GM12878 (cell line): ENCODE measurements at regions not wholly inside any gene's neighbourhood (a gene's known extent, or its start where the extent isn't known, plus 50 kb on each side); places are given as distances from the start of the nearest gene placed in this dataset.

Experiments used
- ATAC-seq: fragments of 200-7000 bp; cut with Tn5 transposase; 3 replicates; pipeline ENCODE4 v1.9.1; 2020; ENCODE audit warnings: mild to moderate bottlenecking, moderate library complexity
- BruUV-seq: library from RNA; stranded (reverse); fragments of 400-500 nt; replicated peaks from 2 replicates; lab custom pipeline; 2021; lab: Mats Ljungman, UMichigan
- CTCF ChIA-PET: fragments of 300-600 bp; sonication (Branson Sonifier 250); formaldehyde crosslinking; extraction: SDS; loops from one replicate; lab custom pipeline; 2021; ENCODE audit warnings: inconsistent platforms; lab: Yijun Ruan, JAX
- POLR2A ChIA-PET: fragments of 350-600 bp; formaldehyde crosslinking; extraction: SDS; loops from one replicate; lab custom pipeline; 2021; ENCODE audit warnings: inconsistent platforms; lab: Charles Lee
- RAD21 ChIA-PET: fragments of 300-600 bp; sonication (Branson Sonifier 250); formaldehyde crosslinking; loops from one replicate; lab custom pipeline; 2023; ENCODE audit warnings: antibody characterized with exemption; ENCODE audit not compliant: unreplicated experiment; lab: Charles Lee
- SMC1A ChIA-PET: fragments of 300-600 bp; sonication (Branson Sonifier 250); formaldehyde crosslinking; loops from one replicate; lab custom pipeline; 2023; ENCODE audit not compliant: unreplicated experiment, uncharacterized antibody; lab: Charles Lee
- DNase-seq: peaks from one replicate; pipeline ENCODE4 v3.0.0-alpha.2; 2011; ENCODE audit warnings: low read depth, low spot score
- FAIRE-seq: peaks from 3 replicates; lab custom pipeline; 2011; peaks lifted over from hg19 to GRCh38; lab: Jason Lieb, UNC
- H2AFZ ChIP-seq: 2 replicates; pipeline ENCODE4 v1.6.0; 2011; ENCODE audit warnings: low read depth, low read length, control low read depth; ENCODE audit not compliant: control insufficient read depth
- H3K27ac ChIP-seq: 2 replicates; pipeline ENCODE4 v1.5.1; 2011; ENCODE audit warnings: control low read depth; ENCODE audit not compliant: control insufficient read depth, insufficient read depth
- H3K27me3 ChIP-seq, 2 experiments: replicated peaks in 1 of 2; 2 replicates each; pipeline versions ENCODE4 v1.6.0 to v1.6.1; 2011; ENCODE audit warnings: low read length in 1 of 2; ENCODE audit not compliant: control insufficient read depth in 2 of 2, insufficient read depth in 2 of 2
- H3K36me3 ChIP-seq, 2 experiments: 2 replicates each; pipeline ENCODE4 v1.5.1; 2011; ENCODE audit warnings: low read length in 1 of 2; ENCODE audit not compliant: control insufficient read depth in 2 of 2, insufficient read depth in 2 of 2
- H3K4me1 ChIP-seq: 2 replicates; pipeline ENCODE4 v1.6.1; 2011; ENCODE audit warnings: mild to moderate bottlenecking, low read length, moderate library complexity, mixed read lengths; ENCODE audit not compliant: control insufficient read depth, insufficient read depth
- H3K4me2 ChIP-seq: 2 replicates; pipeline ENCODE4 v1.6.0; 2011; ENCODE audit warnings: control low read depth; ENCODE audit not compliant: control insufficient read depth, insufficient read depth
- H3K4me3 ChIP-seq: fragments of 200-600 bp; sonication (generic); 2 replicates; pipeline ENCODE4 v1.5.1; 2016
- H3K79me2 ChIP-seq: 2 replicates; pipeline ENCODE4 v1.6.0; 2011; ENCODE audit warnings: low read length; ENCODE audit not compliant: control insufficient read depth, insufficient read depth
- H3K9ac ChIP-seq: 2 replicates; pipeline ENCODE4 v1.8.0; 2011; ENCODE audit warnings: low read length, control low read depth, mixed read lengths; ENCODE audit not compliant: control insufficient read depth, insufficient read depth
- H3K9me3 ChIP-seq: replicated peaks from 3 replicates; pipeline ENCODE4 v1.5.1; 2011; ENCODE audit warnings: mild to moderate bottlenecking, low read length; ENCODE audit not compliant: control insufficient read depth, insufficient read depth
- H4K20me1 ChIP-seq: 2 replicates; pipeline ENCODE4 v1.6.0; 2011; ENCODE audit not compliant: control insufficient read depth, insufficient read depth
- ASH2L ChIP-seq: fragments of 300-600, 200-600 bp; sonication (generic); IDR thresholded peaks from 2 replicates; pipeline ENCODE4 v1.6.1; 2017; ENCODE audit warnings: low read depth, mild to moderate bottlenecking, borderline replicate concordance
- ATF2 ChIP-seq: IDR thresholded peaks from 2 replicates; pipeline ENCODE4 v1.6.1; 2012; ENCODE audit warnings: low read length, inconsistent platforms
- CBX5 ChIP-seq: sonication (generic); IDR thresholded peaks from 2 replicates; pipeline ENCODE4 v1.6.1; 2016; ENCODE audit warnings: low read depth, moderate library complexity, mild to moderate bottlenecking, inconsistent platforms
- E2F8 ChIP-seq: fragments of 450-650 bp; IDR thresholded peaks from 2 replicates; pipeline ENCODE4 v1.6.1; 2018; ENCODE audit warnings: mild to moderate bottlenecking, low read depth, moderate library complexity; ENCODE audit not compliant: partially characterized antibody
- GABPA ChIP-seq: IDR thresholded peaks from 2 replicates; pipeline ENCODE4 v1.6.1; 2014; ENCODE audit warnings: antibody characterized with exemption, low read depth, mild to moderate bottlenecking, inconsistent platforms
- HCFC1 ChIP-seq: fragments of 150-350 bp; IDR thresholded peaks from 2 replicates; pipeline ENCODE4 v1.6.1; 2014; ENCODE audit warnings: low read length
- HDGF ChIP-seq: fragments of 450-650 bp; IDR thresholded peaks from 2 replicates; pipeline ENCODE4 v1.6.1; 2016; ENCODE audit warnings: antibody characterized with exemption
- KAT2A ChIP-seq: conservative IDR thresholded peaks from 2 replicates; pipeline ENCODE4 v1.6.1; 2011; ENCODE audit warnings: low read depth, low read length; ENCODE audit not compliant: control insufficient read depth
- NR2F1 ChIP-seq: fragments of 450-650 bp; conservative IDR thresholded peaks from 2 replicates; pipeline ENCODE4 v1.6.1; 2017; ENCODE audit warnings: mild to moderate bottlenecking
- PBX3 ChIP-seq: IDR thresholded peaks from 2 replicates; pipeline ENCODE4 v1.6.1; 2011; ENCODE audit warnings: mild to moderate bottlenecking, low read depth, low read length, moderate library complexity; ENCODE audit not compliant: insufficient replicate concordance
- POLR2AphosphoS5 ChIP-seq: IDR thresholded peaks from 2 replicates; pipeline ENCODE4 v1.6.1; 2011; ENCODE audit warnings: mild to moderate bottlenecking, low read length, inconsistent platforms
- RAD51 ChIP-seq: fragments of 450-650 bp; IDR thresholded peaks from 2 replicates; pipeline ENCODE4 v1.6.1; 2016; ENCODE audit warnings: moderate library complexity, mild to moderate bottlenecking, inconsistent platforms
- TARDBP ChIP-seq: IDR thresholded peaks from 2 replicates; pipeline ENCODE4 v1.6.1; 2016; ENCODE audit warnings: borderline replicate concordance
- USF1 ChIP-seq: IDR thresholded peaks from 2 replicates; pipeline ENCODE4 v1.6.1; 2011; ENCODE audit warnings: borderline replicate concordance, low read depth, mild to moderate bottlenecking, moderate library complexity, mixed read lengths, low read length; ENCODE audit not compliant: insufficient read depth; ENCODE audit errors: extremely low read length
- ZNF592 ChIP-seq: fragments of 450-650 bp; IDR thresholded peaks from 2 replicates; pipeline ENCODE4 v1.6.1; 2017; ENCODE audit warnings: mild to moderate bottlenecking, moderate library complexity
- WGBS: methylation state at CpG from one replicate; pipeline ENCODE4 v1.1.6; 2016; ENCODE audit warnings: low lambda C conversion rate; ENCODE audit not compliant: insufficient replicate concordance, insufficient coverage; ENCODE audit errors: missing lambda C conversion rate; 5-methylcytosine and 5-hydroxymethylcytosine counted together
- in situ Hi-C: fragments of 300-500 bp; cut with MboI; formaldehyde crosslinking; loops from 9 replicates; pipeline ENCODE4 v1.14.3; 2018; ENCODE audit warnings: mixed read lengths
- intact Hi-C: fragments of 100-400 bp; cut with micrococcal nuclease; formaldehyde crosslinking; loops from one replicate; pipeline ENCODE4 v1.14.2; 2022; ENCODE audit not compliant: unreplicated experiment

- DNase-seq, result no peak
- intact Hi-C loops, result no loop called here
- ChIA-PET POLR2A (no interaction called here), SMC1A (interaction anchor here (1.3 to 4.2 kb wide), 4 partner anchors 9 to 448 kb away, joined by 3 to 18 read pairs (median 5); no protein-coding TSS in a partner anchor), RAD21 (interaction anchor here (2.1 kb wide), 1 partner anchor 29 kb away, joined by 8 read pairs; no protein-coding TSS in a partner anchor), CTCF (interaction anchor here (0.6 to 2.4 kb wide), 10 partner anchors 8 to 590 kb away, joined by 3 to 11 read pairs (median 3); no protein-coding TSS in a partner anchor)
- Histone ChIP-seq H3K4me2 (no peak overlapping the region), H4K20me1 (no peaks in the 10 kb centered on the region), H3K4me3 (no peak overlapping the region), H3K9ac (no peak overlapping the region), H2AFZ (no peak overlapping the region), H3K79me2 (no peaks in the 10 kb centered on the region), H3K27me3 (no peaks in the 10 kb centered on the region), H3K36me3 (no peaks in the 10 kb centered on the region), H3K9me3 (no peaks in the 10 kb centered on the region; the same call in 2 of the 3 replicates), H3K27ac (no peak overlapping the region), H3K4me1 (no peaks in the 10 kb centered on the region)
- FAIRE-seq, result no peak
- ATAC-seq, result no peak
- no CpG with 5 or more reads among the region's 6 CpGs for WGBS
- BruUV-seq, result no TSS peak
- in situ Hi-C loops, result no loop called here
- TF ChIP-seq TARDBP (no peak), HDGF (no peak), NR2F1 (no peak), ZNF592 (no peak), GABPA (no peak), HCFC1 (no peak), RAD51 (no peak), ASH2L (no peak), KAT2A (no peak), USF1 (no peak), ATF2 (no peak), PBX3 (no peak), POLR2AphosphoS5 (no peak), E2F8 (no peak), CBX5 (no peak)
Observed at GRCh38 chr14:105830171-105830570, 303.8 kb downstream of the TMEM121 start.
